Endodermal cell (in vitro differentiated cells): ENCODE measurements at regions not wholly inside any gene's neighbourhood (a gene's known extent, or its start where the extent isn't known, plus 50 kb on each side); places are given as distances from the start of the nearest gene placed in this dataset.

Experiments
- DNase-seq: peaks from one replicate; pipeline ENCODE4 v3.0.0-alpha.2; 2017
- H3K27ac ChIP-seq: 2 replicates; pipeline ENCODE4 v1.5.1; 2013; ENCODE audit warnings: mild to moderate bottlenecking, low read depth, low read length, moderate library complexity
- H3K27me3 ChIP-seq: 2 replicates; pipeline ENCODE4 v1.6.1; 2013; ENCODE audit warnings: mild to moderate bottlenecking, low read length, moderate library complexity; ENCODE audit not compliant: insufficient read depth, control insufficient read depth, poor library complexity, severe bottlenecking
- H3K36me3 ChIP-seq: 2 replicates; pipeline ENCODE4 v1.7.0; 2013; ENCODE audit warnings: mild to moderate bottlenecking, low read length, moderate library complexity; ENCODE audit not compliant: control insufficient read depth, insufficient read depth
- H3K4me1 ChIP-seq: one replicate; pipeline ENCODE4 v1.7.0; 2013; ENCODE audit warnings: low read length; ENCODE audit not compliant: control insufficient read depth, insufficient read depth
- H3K4me3 ChIP-seq: 2 replicates; pipeline ENCODE4 v1.5.1; 2013; ENCODE audit warnings: mild to moderate bottlenecking, low read length, moderate library complexity
- H3K9ac ChIP-seq: 2 replicates; pipeline ENCODE4 v1.6.1; 2013; ENCODE audit warnings: mild to moderate bottlenecking, low read length, moderate library complexity; ENCODE audit not compliant: poor library complexity, severe bottlenecking; ENCODE audit errors: extremely low read depth
- H3K9me3 ChIP-seq: 2 replicates; pipeline ENCODE4 v1.6.1; 2013; ENCODE audit warnings: mild to moderate bottlenecking, low read length, moderate library complexity; ENCODE audit not compliant: control insufficient read depth
- H3K27ac Mint-ChIP-seq: 2 replicates; pipeline ENCODE4 v1.8.0; 2020; ENCODE audit warnings: mixed read lengths
- H3K27me3 Mint-ChIP-seq: 2 replicates; pipeline ENCODE4 v1.8.0; 2021; ENCODE audit warnings: mild to moderate bottlenecking, mixed read lengths; ENCODE audit not compliant: insufficient read depth
- H3K36me3 Mint-ChIP-seq: 2 replicates; pipeline ENCODE4 v1.8.0; 2020; ENCODE audit warnings: low read depth, mixed read lengths
- H3K4me1 Mint-ChIP-seq: 2 replicates; pipeline ENCODE4 v1.8.0; 2020; ENCODE audit warnings: mixed read lengths
- H3K4me3 Mint-ChIP-seq: 2 replicates; pipeline ENCODE4 v1.8.0; 2020; ENCODE audit warnings: mild to moderate bottlenecking, moderate library complexity, mixed read lengths
- H3K9me3 Mint-ChIP-seq: 2 replicates; pipeline ENCODE4 v1.8.0; 2020; ENCODE audit warnings: mild to moderate bottlenecking, mixed read lengths
- WGBS, 2 experiments: methylation state at CpG; one replicate each; pipeline versions ENCODE4 v1.1.5 to v1.1.7; 2013; ENCODE audit warnings: missing lambda C conversion rate in 2 of 2, mixed read lengths in 1 of 2; ENCODE audit not compliant: insufficient coverage in 1 of 2, insufficient read length in 1 of 2; 5-methylcytosine and 5-hydroxymethylcytosine counted together
- TF ChIP-seq, protein P1 (sequence below): fragments of 200-600 bp; sonication (generic); conservative IDR thresholded peaks from 2 replicates; pipeline ENCODE4 v1.5.0; 2021; ENCODE audit warnings: antibody characterized with exemption, mild to moderate bottlenecking

DNA sequence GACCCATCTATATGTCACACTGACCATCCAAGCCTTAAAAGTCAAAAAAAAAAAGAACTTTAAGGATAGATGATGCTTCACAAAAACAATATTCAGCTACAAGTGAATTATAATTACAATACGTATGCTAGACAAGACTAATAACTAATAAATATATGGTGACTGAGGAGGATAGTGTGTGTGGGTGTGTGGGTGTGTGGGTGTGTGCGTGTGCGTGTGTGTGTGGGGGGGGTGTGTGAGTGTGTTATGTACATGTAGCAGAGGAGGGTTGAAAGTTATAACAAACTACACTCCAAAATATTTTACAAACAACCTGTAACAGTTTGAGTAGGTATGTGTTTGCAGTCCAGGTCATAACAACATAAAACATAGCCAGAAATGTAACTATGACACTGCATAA is 159.2 kb upstream of the RBBP8 start:
- no peaks in the 10 kb centered on the region for H3K27me3 Mint-ChIP-seq
- H3K4me3 Mint-ChIP-seq, result no peak overlapping the region
- peaks cover 18% of the 10 kb centered on the region for H3K9me3 Mint-ChIP-seq
- Histone ChIP-seq H3K9me3 (no peaks in the 10 kb centered on the region), H3K27ac (no peak overlapping the region), H3K36me3 (no peaks in the 10 kb centered on the region), H3K4me3 (no peak overlapping the region), H3K9ac (no peak overlapping the region), H3K4me1 (no peaks in the 10 kb centered on the region), H3K27me3 (peaks cover 7% of the 10 kb centered on the region)
- TF ChIP-seq, protein P1, sequence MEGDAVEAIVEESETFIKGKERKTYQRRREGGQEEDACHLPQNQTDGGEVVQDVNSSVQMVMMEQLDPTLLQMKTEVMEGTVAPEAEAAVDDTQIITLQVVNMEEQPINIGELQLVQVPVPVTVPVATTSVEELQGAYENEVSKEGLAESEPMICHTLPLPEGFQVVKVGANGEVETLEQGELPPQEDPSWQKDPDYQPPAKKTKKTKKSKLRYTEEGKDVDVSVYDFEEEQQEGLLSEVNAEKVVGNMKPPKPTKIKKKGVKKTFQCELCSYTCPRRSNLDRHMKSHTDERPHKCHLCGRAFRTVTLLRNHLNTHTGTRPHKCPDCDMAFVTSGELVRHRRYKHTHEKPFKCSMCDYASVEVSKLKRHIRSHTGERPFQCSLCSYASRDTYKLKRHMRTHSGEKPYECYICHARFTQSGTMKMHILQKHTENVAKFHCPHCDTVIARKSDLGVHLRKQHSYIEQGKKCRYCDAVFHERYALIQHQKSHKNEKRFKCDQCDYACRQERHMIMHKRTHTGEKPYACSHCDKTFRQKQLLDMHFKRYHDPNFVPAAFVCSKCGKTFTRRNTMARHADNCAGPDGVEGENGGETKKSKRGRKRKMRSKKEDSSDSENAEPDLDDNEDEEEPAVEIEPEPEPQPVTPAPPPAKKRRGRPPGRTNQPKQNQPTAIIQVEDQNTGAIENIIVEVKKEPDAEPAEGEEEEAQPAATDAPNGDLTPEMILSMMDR, result no peak
- whole genome bisulfite sequencing, 2 experiments, result no CpG with 5 or more reads among the region's 3 CpGs
- H3K36me3 Mint-ChIP-seq, result no peaks in the 10 kb centered on the region
- no peaks in the 10 kb centered on the region for H3K4me1 Mint-ChIP-seq
- no peak overlapping the region for H3K27ac Mint-ChIP-seq
- no peak for DNase-seq

DNA sequence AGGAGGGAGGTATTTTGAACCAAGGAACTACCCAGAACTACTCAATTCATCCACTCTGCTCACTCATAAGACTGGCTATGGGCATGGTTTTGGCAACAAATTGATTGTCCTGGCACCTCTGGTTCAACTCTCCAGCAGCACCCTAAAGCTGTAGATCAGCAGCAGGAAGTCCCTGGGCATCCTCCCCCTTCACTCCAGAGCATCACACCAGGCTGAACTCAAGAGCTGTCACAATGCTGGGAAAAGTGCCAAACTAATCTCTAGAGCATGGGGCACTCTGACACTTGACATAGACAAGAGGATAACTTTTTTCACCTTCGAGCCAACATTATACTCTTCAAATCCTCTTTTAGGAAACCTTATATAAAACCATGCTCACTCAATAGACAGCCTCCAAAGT is 154.1 kb upstream of the RBBP8 start:
- no peaks in the 10 kb centered on the region for H3K4me1 Mint-ChIP-seq
- Histone ChIP-seq H3K9me3 (no peaks in the 10 kb centered on the region), H3K9ac (no peak overlapping the region), H3K4me3 (no peak overlapping the region), H3K36me3 (no peaks in the 10 kb centered on the region), H3K27me3 (peaks cover 12% of the 10 kb centered on the region), H3K4me1 (no peaks in the 10 kb centered on the region), H3K27ac (no peak overlapping the region)
- H3K27ac Mint-ChIP-seq, result no peak overlapping the region
- TF ChIP-seq, protein P1, result no peak
- H3K9me3 Mint-ChIP-seq, result no peaks in the 10 kb centered on the region
- H3K27me3 Mint-ChIP-seq, result peaks cover 9% of the 10 kb centered on the region
- no peaks in the 10 kb centered on the region for H3K36me3 Mint-ChIP-seq
- no peak overlapping the region for H3K4me3 Mint-ChIP-seq
- no peak for DNase-seq
- WGBS, 2 experiments, result 75 to 88% methylated on average over 1 of the region's 1 CpG

DNA sequence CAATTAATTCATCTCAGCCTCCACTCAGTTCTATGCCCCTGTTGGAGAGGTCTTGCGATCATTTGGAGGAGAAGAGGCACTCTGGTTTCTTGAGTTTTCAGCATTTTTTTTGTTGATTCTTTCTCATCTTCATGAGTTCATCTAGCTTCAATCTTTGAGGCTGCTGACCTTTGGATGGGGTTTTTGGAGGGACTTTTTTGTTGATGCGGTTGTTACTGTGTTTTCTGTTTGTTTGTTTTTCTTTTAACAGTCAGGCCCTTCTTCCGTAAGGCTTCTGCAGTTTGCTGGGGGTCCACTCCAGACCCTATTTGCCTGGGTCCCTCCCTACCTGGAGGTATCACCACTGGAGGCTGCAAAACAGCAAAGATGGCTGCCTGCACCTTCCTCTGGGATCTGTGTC is 149.9 kb upstream of the RBBP8 start:
- H3K4me1 ChIP-seq, result no peaks in the 10 kb centered on the region
- H3K9me3 ChIP-seq, result no peaks in the 10 kb centered on the region
- peaks cover 15% of the 10 kb centered on the region for H3K27me3 Mint-ChIP-seq
- TF ChIP-seq, protein P1, result no peak
- H3K4me3 ChIP-seq, result no peak overlapping the region
- no peaks in the 10 kb centered on the region for H3K9me3 Mint-ChIP-seq
- no peak overlapping the region for H3K9ac ChIP-seq
- no peaks in the 10 kb centered on the region for H3K36me3 Mint-ChIP-seq
- no peak overlapping the region for H3K27ac Mint-ChIP-seq
- no peaks in the 10 kb centered on the region for H3K36me3 ChIP-seq
- H3K27ac ChIP-seq, result no peak overlapping the region
- WGBS, 2 experiments, result 91 to 100% methylated on average over 2 to 3 of the region's 3 CpGs
- H3K27me3 ChIP-seq, result peaks cover 7% of the 10 kb centered on the region
- DNase-seq, result no peak
- H3K4me1 Mint-ChIP-seq, result no peaks in the 10 kb centered on the region
- H3K4me3 Mint-ChIP-seq, result no peak overlapping the region
